NCI-H69 (cell line): ENCODE measurements at regions not wholly inside any gene's neighbourhood (a gene's known extent, or its start where the extent isn't known, plus 50 kb on each side); places are given as distances from the start of the nearest gene placed in this dataset.
"Not testable (repeated sequence)": the region's sequence is repeated elsewhere in the genome, so short reads cannot be mapped to it uniquely, and the experiment has no call there.

ENCODE experiments used
- DNase-seq: peaks from one replicate; lab custom pipeline; 2025; lab: John Stamatoyannopoulos, UW

GRCh38 chr9:1919229-1919628 is 95.9 kb upstream of the SMARCA2 start:
- DNase-seq = no peak

DNA sequence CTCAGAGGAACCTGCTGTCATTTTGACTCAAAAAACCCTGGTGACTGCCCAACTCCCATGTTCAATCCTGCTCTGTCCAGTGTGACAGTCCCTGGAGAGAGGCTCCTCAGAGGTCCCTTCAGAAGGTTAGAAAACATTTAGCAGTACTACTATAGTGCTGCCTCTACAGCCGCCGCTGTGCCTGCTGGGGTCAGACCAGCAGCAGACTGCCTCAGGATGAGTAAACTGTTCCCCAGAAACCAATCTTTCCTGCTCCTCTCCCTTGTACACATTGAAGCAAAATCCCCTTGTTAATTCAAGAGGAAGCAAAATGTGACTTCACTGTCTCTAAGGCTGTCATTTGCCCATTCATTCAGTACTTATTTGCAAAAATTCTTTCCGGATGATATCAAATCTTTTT is 94.8 kb upstream of the SMARCA2 start:
- no peak for DNase-seq

DNA sequence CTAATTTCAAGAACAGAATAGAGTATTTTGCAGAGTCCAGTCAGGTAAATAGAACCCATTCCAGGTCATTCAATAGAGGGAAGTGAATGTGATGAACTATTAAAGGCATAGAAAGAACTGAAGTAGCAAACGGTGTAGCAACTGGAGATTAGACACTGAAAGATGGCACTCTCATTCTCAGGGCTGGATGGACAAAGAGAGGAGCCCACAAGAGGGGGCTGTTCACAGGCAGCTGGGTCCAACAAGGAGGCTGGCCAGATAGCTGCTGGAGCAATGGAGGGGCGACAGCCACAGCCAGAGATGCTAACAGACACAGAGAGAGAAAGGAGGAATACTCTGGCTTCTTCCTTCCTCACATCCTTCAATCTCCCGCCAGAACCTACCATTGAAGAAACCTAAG is 93.1 kb upstream of the SMARCA2 start:
- DNase-seq = no peak

DNA sequence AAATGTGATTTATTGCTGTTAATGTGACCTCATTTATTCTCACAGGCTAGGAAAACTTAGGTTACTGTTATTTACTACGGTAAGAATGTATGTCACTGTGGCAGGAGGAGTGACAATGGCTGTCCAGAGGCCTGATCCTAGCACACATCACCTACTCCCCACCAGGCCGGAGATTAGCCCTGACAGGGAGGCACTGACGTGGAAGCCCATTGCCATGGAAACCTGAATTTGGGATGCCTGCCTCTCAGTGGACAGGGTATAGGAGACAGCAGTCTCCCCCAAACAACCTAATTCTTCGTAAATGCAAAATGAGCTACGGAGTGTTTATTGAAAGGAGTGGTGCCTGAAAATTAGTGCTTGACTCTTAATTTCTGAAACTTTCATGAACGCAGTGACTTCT is 87.6 kb upstream of the SMARCA2 start:
- no peak for DNase-seq

- no peak for DNase-seq
Observed at GRCh38 chr9:1929134-1929533, 86.0 kb upstream of the SMARCA2 start.

GRCh38 chr9:1929722-1930244 is 85.4 kb upstream of the SMARCA2 start:
- DNase-seq = no peak

- not testable (repeated sequence) for DNase-seq
Observed at GRCh38 chr9:1930245-1930736, 84.9 kb upstream of the SMARCA2 start.

- DNase-seq = no peak
Observed at GRCh38 chr9:1938135-1938534, 77.0 kb upstream of the SMARCA2 start.

GRCh38 chr9:1938675-1939170 is 76.4 kb upstream of the SMARCA2 start:
- DNase-seq = no peak

GRCh38 chr9:1939466-1939865 is 75.7 kb upstream of the SMARCA2 start:
- DNase-seq = no peak

- peak; percentile 64 for DNase-seq
Observed at GRCh38 chr9:1939926-1940368, 75.2 kb upstream of the SMARCA2 start.

GRCh38 chr9:1941989-1942388 is 73.2 kb upstream of the SMARCA2 start:
- DNase-seq = no peak

DNA sequence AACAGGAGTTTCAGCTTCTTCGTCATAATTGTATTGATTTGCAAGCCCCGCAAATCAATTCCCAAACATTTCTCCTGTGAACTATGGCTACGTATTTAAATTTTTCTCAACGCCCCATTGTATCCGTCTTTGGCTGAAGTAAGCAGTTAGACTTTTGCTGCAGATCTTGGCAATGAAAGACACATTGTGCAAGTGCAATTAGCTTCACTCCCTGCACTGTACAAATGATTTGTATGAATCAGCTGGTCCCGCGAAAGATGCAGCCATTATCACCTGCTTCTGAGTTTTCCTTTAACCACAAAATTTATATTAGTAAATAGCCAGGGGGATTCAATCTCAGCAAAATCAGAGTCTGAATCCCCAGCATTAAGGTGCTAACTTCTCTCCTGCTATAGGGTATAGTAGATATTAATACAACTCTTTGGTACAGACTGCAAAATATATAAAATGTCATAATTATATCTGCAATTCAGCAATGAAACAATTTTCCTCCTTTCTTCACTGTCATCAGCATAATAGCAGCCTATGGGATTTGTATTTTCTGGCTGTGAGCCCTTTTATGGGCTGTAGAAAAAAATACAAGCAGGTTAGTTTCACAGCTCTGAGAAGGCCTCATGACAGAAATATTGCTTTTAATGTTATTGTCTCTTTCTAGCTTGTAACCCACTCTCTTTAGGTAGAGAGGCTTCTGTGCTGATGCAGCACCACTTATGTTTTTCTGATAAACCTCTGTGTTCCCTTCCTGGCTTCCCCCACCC is 68.4 kb upstream of the SMARCA2 start:
- no peak for DNase-seq

DNA sequence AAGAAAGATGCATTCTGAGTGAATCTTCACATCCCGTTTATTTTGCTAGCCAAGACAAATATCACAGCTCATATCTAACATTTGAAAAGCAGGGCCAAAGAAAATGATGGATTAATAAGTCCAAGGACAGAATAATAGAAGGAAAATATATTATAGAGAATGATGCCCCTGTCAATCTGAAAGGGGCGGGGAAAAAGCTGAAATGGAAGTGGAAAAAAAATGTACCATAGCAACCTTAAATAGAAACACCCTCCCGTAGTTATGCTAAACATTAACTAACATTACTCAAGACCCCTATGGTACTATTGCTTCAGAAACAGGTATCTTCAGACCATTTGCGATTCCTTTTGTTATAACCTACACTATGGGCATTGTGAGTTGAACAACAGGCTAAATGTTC is 67.7 kb upstream of the SMARCA2 start:
- DNase-seq = no peak

- DNase-seq = no peak
Observed at GRCh38 chr9:1948541-1948940, 66.6 kb upstream of the SMARCA2 start.

DNA sequence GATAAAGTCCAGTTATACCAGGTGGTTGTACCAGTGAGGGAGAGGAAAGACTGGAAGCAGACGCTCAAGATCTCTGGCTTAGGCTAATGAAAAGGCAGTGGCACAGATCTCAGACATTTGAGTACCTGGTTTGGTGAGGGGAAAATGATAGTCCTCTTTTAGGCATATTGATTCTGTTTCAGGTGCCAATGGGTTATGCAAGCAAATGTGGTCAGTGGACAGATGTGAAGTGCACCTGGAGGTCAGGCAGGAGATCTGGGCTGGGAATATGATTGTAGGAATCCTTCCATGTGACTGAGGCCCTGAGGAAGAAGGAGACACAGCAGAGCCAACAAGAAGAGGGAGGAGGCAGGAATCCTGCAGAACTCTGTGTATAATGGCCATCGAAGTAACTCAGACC is 63.7 kb upstream of the SMARCA2 start:
- DNase-seq = no peak

DNA sequence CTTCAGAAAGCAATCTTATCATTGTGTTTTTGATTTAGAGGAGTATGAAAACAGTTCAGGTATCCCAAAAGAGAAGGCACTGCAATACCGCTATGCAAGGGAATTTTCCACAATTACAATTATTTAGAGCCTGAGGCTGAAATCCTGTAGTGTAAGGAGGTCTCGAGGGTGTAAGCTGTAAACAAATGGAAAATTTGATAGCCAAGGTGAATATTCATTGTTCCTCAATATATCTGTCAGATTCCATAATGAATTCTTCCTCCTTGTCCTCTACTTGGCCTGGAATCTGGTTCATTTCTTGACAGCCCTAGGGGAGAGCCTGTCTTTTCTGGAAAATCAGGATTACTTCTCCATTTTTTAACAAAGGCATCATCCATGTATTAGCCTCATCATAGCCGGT is 63.1 kb upstream of the SMARCA2 start:
- no peak for DNase-seq

DNA sequence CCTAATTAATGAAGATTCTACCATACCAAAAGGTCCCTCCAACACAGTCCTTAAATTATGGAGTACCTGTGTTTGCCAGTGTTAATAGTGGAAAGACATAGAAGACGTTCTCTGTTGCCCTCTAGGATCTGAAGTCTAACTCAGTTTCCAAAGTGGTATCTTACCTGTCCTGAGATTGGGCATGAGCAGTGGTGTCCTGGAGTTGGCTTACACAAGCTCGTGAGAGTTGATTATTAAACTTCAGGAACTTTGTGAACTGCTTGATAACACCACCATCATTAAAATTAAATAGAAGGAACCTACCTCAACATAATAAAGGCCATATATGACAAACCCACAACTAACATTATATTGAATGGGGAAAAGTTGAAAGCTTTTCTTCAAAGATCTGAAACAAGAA is 60.9 kb upstream of the SMARCA2 start:
- DNase-seq = no peak

DNA sequence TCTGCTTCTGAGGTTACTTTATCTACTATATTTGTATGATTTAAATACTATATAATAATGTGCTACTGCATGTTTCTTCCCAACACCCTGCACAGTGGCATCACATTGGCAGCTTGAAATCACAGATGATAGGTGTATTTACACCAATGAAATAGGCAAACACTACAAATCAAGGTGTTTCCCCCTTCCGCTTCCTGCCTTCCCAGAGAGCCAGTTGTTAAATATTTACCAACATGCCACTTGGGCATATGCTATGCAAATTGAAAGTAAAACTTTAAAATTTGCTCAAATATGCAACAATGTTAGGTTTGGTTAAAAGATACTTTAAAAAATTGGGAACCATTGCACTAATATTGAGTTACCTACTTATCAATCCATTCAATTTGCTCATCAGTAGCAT is 58.2 kb upstream of the SMARCA2 start:
- DNase-seq = no peak

DNA sequence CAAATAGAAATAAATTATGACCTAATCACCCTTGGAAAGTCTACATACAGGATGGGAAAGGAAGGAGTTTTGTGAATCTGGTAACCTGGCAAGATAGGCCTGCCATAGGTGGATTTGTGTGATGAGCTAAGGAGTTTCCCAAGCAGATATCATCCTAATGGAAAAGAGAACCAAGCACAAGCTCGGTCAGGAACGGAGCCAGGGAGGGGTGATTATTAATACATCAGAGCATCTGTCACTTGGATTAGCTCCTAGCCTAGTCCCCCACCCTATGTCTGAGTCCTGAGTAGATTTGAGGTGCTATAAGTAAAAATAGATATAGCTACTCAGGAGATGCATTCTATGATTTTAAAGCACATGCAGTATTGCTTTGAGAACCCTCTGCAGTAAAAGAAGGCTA is 57.3 kb upstream of the SMARCA2 start:
- DNase-seq = no peak

- DNase-seq = no peak
Observed at GRCh38 chr9:1959371-1959770, 55.8 kb upstream of the SMARCA2 start.

DNA sequence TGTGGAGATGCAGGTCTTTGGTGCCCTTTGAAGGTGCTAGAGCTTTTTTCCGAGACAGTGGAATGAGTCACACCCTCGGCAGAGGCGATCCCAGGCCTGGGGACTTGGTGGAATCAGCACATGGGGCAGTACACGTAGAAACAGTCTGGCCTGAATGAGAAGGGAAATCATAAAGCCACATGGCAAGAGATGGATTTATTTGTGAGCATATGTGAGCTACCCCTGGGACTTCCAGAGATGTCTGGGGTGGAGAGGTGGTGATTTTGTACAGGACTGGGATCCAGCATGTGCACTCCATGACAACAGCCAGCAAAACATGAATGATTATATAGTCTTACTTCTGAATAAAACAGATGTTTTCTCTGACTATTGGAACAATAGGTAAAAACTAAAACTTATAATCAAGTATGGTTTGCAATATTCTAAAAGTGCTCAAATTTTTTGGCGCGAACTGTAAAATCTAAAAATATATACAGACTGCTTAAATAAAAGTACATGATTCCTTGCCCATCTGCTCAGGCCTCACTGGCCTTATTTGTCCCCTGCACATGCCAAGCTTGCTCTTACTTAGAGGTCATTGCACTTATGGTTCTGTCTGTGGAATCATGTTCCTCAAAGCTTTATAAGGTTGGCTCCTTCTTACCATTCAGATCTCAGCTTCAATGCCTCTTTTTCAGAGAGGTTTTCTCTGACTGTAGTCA is 54.7 kb upstream of the SMARCA2 start:
- DNase-seq = no peak

DNA sequence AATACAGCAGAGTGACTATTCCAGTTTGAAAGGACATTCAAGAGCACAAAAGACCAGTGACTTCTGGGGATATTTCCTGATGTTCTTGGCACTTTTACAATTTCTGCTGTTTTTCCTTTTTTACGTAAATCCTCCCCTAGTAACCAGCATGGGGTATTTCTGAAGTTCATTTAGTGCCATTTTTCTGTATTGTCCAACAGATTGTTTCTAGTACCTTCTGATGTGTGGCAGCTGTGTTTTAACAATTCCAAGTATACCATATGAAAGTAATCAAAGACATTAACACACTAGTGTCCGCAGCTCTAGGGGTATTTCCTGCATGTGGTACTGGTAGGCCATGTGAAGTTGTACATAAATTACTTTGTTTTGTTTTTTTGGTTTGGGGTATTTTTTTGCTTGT is 53.0 kb upstream of the SMARCA2 start:
- no peak for DNase-seq
